C4-2B (cell line): ENCODE measurements at regions not wholly inside any gene's neighbourhood (a gene's known extent, or its start where the extent isn't known, plus 50 kb on each side); places are given as distances from the start of the nearest gene placed in this dataset.

Source experiments
- H3K27ac ChIP-seq: fragments of 450-650 bp; 2 replicates; pipeline ENCODE4 v1.5.1; 2017
- CTCF ChIP-seq: fragments of 450-650 bp; conservative IDR thresholded peaks from 2 replicates; pipeline ENCODE4 v1.5.1; 2017; ENCODE audit warnings: mild to moderate bottlenecking
- ZFX ChIP-seq: fragments of 450-650 bp; IDR thresholded peaks from 2 replicates; pipeline ENCODE4 v1.6.1; 2017

GRCh38 chr3:64916192-64916798, 228.5 kb upstream of the ADAMTS9 start:
- no peak overlapping the region for H3K27ac ChIP-seq

GRCh38 chr3:64915778-64916177, 228.0 kb upstream of the ADAMTS9 start:
- no peak overlapping the region for H3K27ac ChIP-seq
- no peak for TF ChIP-seq ZFX
- no peak for TF ChIP-seq CTCF

More at GRCh38 chr3:64916192-64916798, 228.5 kb upstream of the ADAMTS9 start:
- TF ChIP-seq ZFX (no peak), CTCF (no peak)

GRCh38 chr3:64913515-64913914, 225.7 kb upstream of the ADAMTS9 start:
- H3K27ac ChIP-seq = no peak overlapping the region
- TF ChIP-seq CTCF (no peak), ZFX (no peak)

- TF ChIP-seq ZFX = no peak
- no peak for TF ChIP-seq CTCF
- H3K27ac ChIP-seq = no peak overlapping the region
These were observed 223.3 kb upstream of the ADAMTS9 start for GRCh38 chr3:64911138-64911537.

- TF ChIP-seq CTCF (no peak), ZFX (no peak)
- no peak overlapping the region for H3K27ac ChIP-seq
These were observed 222.1 kb upstream of the ADAMTS9 start for GRCh38 chr3:64909757-64910467.

- H3K27ac ChIP-seq = no peak overlapping the region
- TF ChIP-seq CTCF (no peak), ZFX (no peak)
These were observed 221.2 kb upstream of the ADAMTS9 start for GRCh38 chr3:64909011-64909410.

- H3K27ac ChIP-seq = no peak overlapping the region
- TF ChIP-seq ZFX (no peak), CTCF (no peak)
These were observed 220.5 kb upstream of the ADAMTS9 start for GRCh38 chr3:64908251-64908685.
